Stomach (tissue), 4 donors: ENCODE measurements at regions not wholly inside any gene's neighbourhood (a gene's known extent, or its start where the extent isn't known, plus 50 kb on each side); places are given as distances from the start of the nearest gene placed in this dataset.

Experiments
- CTCF ChIP-seq, 7 experiments: fragments of 450-650 bp in 4 of 7; fragments of 200-600 bp in 3 of 7; sonication (generic) in 3 of 7; IDR thresholded peaks; one replicate each; pipeline ENCODE4 v1.5.1; 2016 to 2019; ENCODE audit warnings: antibody characterized with exemption in 7 of 7, control low read depth in 2 of 7, mild to moderate bottlenecking in 1 of 7
- POLR2AphosphoS5 ChIP-seq, 3 donors: sonication (generic); formaldehyde crosslinking; IDR thresholded peaks; one replicate each; pipeline ENCODE4 v1.6.1; 2016; ENCODE audit warnings: antibody characterized with exemption in 3 of 3

GRCh38 chr6:140970485-140970884, 1162.2 kb upstream of the GJE1 start:
- TF ChIP-seq POLR2AphosphoS5 (IDR thresholded peaks at IDR 0.05) (no peak), CTCF (IDR thresholded peaks at IDR 0.05) (no peak)
